IMR-90 (cell line): ENCODE measurements at regions not wholly inside any gene's neighbourhood (a gene's known extent, or its start where the extent isn't known, plus 50 kb on each side); places are given as distances from the start of the nearest gene placed in this dataset.

Source experiments
- ATAC-seq: fragments of 200-7000 bp; cut with Tn5 transposase; 2 replicates; pipeline ENCODE4 v1.9.1; 2020; ENCODE audit warnings: low read depth, mild to moderate bottlenecking, moderate library complexity
- BruUV-seq: library from RNA; stranded (reverse); fragments of 400-500 nt; replicated peaks from 2 replicates; lab custom pipeline; 2021; lab: Mats Ljungman, UMichigan
- CTCF ChIA-PET: fragments of 300-600 bp; formaldehyde crosslinking; extraction: SDS; loops from one replicate; lab custom pipeline; 2021; ENCODE audit warnings: antibody characterized with exemption; lab: Yijun Ruan, JAX
- POLR2A ChIA-PET: fragments of 300-600 bp; sonication (Branson Sonifier 250); formaldehyde crosslinking; loops from one replicate; lab custom pipeline; 2022; ENCODE audit warnings: antibody characterized with exemption; ENCODE audit not compliant: unreplicated experiment; lab: Charles Lee
- DNase-seq: peaks from one replicate; pipeline ENCODE4 v3.0.0; 2013
- H2AFZ ChIP-seq: replicated peaks from 2 replicates; pipeline ENCODE3; 2013; ENCODE audit warnings: low read length, mild to moderate bottlenecking; ENCODE audit not compliant: poor library complexity
- H2AK5ac ChIP-seq: 2 replicates; pipeline ENCODE4 v1.6.1; 2013; ENCODE audit warnings: low read depth, low read length, inconsistent platforms
- H2AK9ac ChIP-seq: replicated peaks from 2 replicates; pipeline ENCODE3; 2013; ENCODE audit warnings: mild to moderate bottlenecking, low read depth, low read length, moderate library complexity; ENCODE audit not compliant: poor library complexity
- H2BK120ac ChIP-seq: 2 replicates; pipeline ENCODE4 v1.6.1; 2013; ENCODE audit warnings: low read depth, low read length, inconsistent platforms
- H2BK15ac ChIP-seq: 3 replicates; pipeline ENCODE4 v1.6.1; 2013; ENCODE audit warnings: low read depth, low read length, inconsistent platforms
- H2BK20ac ChIP-seq: 2 replicates; pipeline ENCODE4 v1.6.1; 2013; ENCODE audit warnings: low read depth, mild to moderate bottlenecking, inconsistent platforms, low read length, moderate library complexity
- H2BK5ac ChIP-seq: 2 replicates; pipeline ENCODE4 v1.6.1; 2013; ENCODE audit warnings: mild to moderate bottlenecking, low read depth, low read length, inconsistent platforms; ENCODE audit not compliant: poor library complexity, severe bottlenecking
- H3K14ac ChIP-seq: replicated peaks from 2 replicates; pipeline ENCODE4 v1.6.1; 2013; ENCODE audit warnings: low read depth, low read length, inconsistent platforms
- H3K18ac ChIP-seq: 2 replicates; pipeline ENCODE4 v1.6.1; 2013; ENCODE audit warnings: low read depth, low read length, control low read depth
- H3K23ac ChIP-seq: 2 replicates; pipeline ENCODE4 v1.6.1; 2013; ENCODE audit warnings: low read depth, low read length, inconsistent platforms
- H3K27ac ChIP-seq: 2 replicates; pipeline ENCODE4 v1.5.1; 2013; ENCODE audit warnings: mild to moderate bottlenecking, control low read depth, low read length; ENCODE audit not compliant: insufficient read depth
- H3K27me3 ChIP-seq: 2 replicates; pipeline ENCODE4 v1.6.1; 2013; ENCODE audit warnings: low read length; ENCODE audit not compliant: control insufficient read depth, insufficient read depth
- H3K36me3 ChIP-seq: 2 replicates; pipeline ENCODE4 v1.6.1; 2013; ENCODE audit warnings: low read length, mixed read lengths; ENCODE audit not compliant: control insufficient read depth, insufficient read depth
- H3K4ac ChIP-seq: 2 replicates; pipeline ENCODE4 v1.6.1; 2013; ENCODE audit warnings: low read depth, low read length, inconsistent platforms
- H3K4me1 ChIP-seq: 2 replicates; pipeline ENCODE4 v1.6.1; 2013; ENCODE audit warnings: low read length, mixed read lengths; ENCODE audit not compliant: control insufficient read depth, insufficient read depth
- H3K4me2 ChIP-seq: 2 replicates; pipeline ENCODE4 v1.6.1; 2013; ENCODE audit warnings: low read depth, mild to moderate bottlenecking, control low read depth, low read length, moderate library complexity
- H3K4me3 ChIP-seq: 2 replicates; pipeline ENCODE4 v1.5.1; 2013; ENCODE audit warnings: low read depth, mild to moderate bottlenecking, control low read depth, low read length, moderate library complexity; ENCODE audit not compliant: insufficient read depth
- H3K56ac ChIP-seq: 2 replicates; pipeline ENCODE4 v1.6.1; 2013; ENCODE audit warnings: low read length, inconsistent platforms; ENCODE audit not compliant: insufficient read depth; ENCODE audit errors: extremely low read depth
- H3K79me1 ChIP-seq, 2 experiments: 2 replicates each; pipeline ENCODE4 v1.6.1; 2013; ENCODE audit warnings: low read length in 2 of 2, inconsistent platforms in 1 of 2, low read depth in 1 of 2
- H3K9ac ChIP-seq: 2 replicates; pipeline ENCODE4 v1.6.1; 2013; ENCODE audit warnings: low read depth, low read length, control low read depth
- H3K9me1 ChIP-seq: 2 replicates; pipeline ENCODE4 v1.6.1; 2013; ENCODE audit warnings: low read length, inconsistent platforms; ENCODE audit not compliant: insufficient read depth
- H3K9me3 ChIP-seq: 2 replicates; pipeline ENCODE4 v1.6.1; 2013; ENCODE audit warnings: low read length; ENCODE audit not compliant: control insufficient read depth, insufficient read depth
- H4K20me1 ChIP-seq: 2 replicates; pipeline ENCODE4 v1.6.1; 2013; ENCODE audit warnings: low read length, inconsistent platforms; ENCODE audit not compliant: insufficient read depth
- H4K5ac ChIP-seq: 2 replicates; pipeline ENCODE4 v1.6.1; 2013; ENCODE audit warnings: mild to moderate bottlenecking, low read depth, low read length, control low read depth
- H4K8ac ChIP-seq, 2 experiments: 2 replicates each; pipeline ENCODE4 v1.6.1; 2013; ENCODE audit warnings: low read depth in 2 of 2, low read length in 2 of 2, control low read depth in 1 of 2, inconsistent platforms in 1 of 2
- H4K91ac ChIP-seq: 2 replicates; pipeline ENCODE4 v1.6.1; 2013; ENCODE audit warnings: low read depth, low read length, inconsistent platforms; ENCODE audit not compliant: insufficient read depth
- CEBPB ChIP-seq: IDR thresholded peaks from 2 replicates; pipeline ENCODE4 v1.6.1; 2012; ENCODE audit warnings: low read depth, low read length, improper control_type of control experiment
- FOS ChIP-seq: fragments of 150-350 bp; IDR thresholded peaks from 2 replicates; pipeline ENCODE4 v1.6.1; 2016; ENCODE audit warnings: low read depth, low read length
- MAFK ChIP-seq: IDR thresholded peaks from 2 replicates; pipeline ENCODE4 v1.6.1; 2012; ENCODE audit warnings: low read depth, low read length, improper control_type of control experiment
- RCOR1 ChIP-seq: IDR thresholded peaks from 2 replicates; pipeline ENCODE4 v1.6.1; 2012; ENCODE audit warnings: mild to moderate bottlenecking, low read length, improper control_type of control experiment; ENCODE audit not compliant: insufficient replicate concordance
- RFX5 ChIP-seq: IDR thresholded peaks from 2 replicates; pipeline ENCODE4 v1.8.0; 2012; ENCODE audit warnings: low read depth, mild to moderate bottlenecking, low read length, moderate library complexity
- WGBS, 2 experiments: methylation state at CpG; one replicate each; pipeline versions ENCODE4 v1.1.5 to v1.1.7; 2013; ENCODE audit warnings: missing lambda C conversion rate in 2 of 2; ENCODE audit not compliant: insufficient read length in 1 of 2; ENCODE audit errors: extremely low coverage in 2 of 2; 5-methylcytosine and 5-hydroxymethylcytosine counted together
- dilution Hi-C: fragments of 300-500 bp; cut with HindIII; formaldehyde crosslinking; loops from one replicate; pipeline ENCODE4 v1.14.3; 2018; ENCODE audit warnings: low sequenced_read_pairs; ENCODE audit not compliant: unreplicated experiment
- in situ Hi-C: fragments of 300-500 bp; cut with MboI; formaldehyde crosslinking; loops from 3 replicates; pipeline ENCODE4 v1.14.3; 2019; ENCODE audit warnings: low sequenced_read_pairs, inconsistent platforms, mixed read lengths
- intact Hi-C: fragments of 100-400 bp; cut with micrococcal nuclease; formaldehyde crosslinking; loops from 2 replicates; pipeline ENCODE4 v1.10.0; 2022

DNA sequence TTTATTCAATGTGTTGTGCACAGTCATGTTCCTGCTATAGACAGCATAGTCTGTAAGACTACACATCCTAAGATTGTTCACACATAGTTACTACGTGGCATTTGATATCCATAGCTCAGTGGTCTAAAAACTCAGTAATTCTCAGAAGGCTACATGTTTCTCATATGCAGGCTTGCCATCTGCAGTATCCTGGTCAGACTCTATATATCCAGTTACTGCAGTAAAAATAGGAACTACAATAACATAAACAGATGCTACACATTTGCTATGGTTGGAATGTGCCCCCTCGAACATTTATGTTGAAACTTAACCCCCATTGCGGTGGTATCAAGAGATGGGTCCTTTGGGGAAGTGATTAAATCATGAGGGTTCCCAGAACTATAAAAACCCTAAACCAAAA is 1377.8 kb upstream of the LRRTM3 start:
- TF ChIP-seq CEBPB (no peak), FOS (no peak), RCOR1 (no peak), MAFK (no peak), RFX5 (no peak)
- dilution Hi-C loops, result no loop called here
- H3K9me1 ChIP-seq, result no peaks in the 10 kb centered on the region
- H4K20me1 ChIP-seq, result no peaks in the 10 kb centered on the region
- no peak overlapping the region for H3K4ac ChIP-seq
- H3K9me3 ChIP-seq, result no peaks in the 10 kb centered on the region; the same call in 1 of the 2 replicates
- H2AFZ ChIP-seq, result no peak overlapping the region
- H2AK5ac ChIP-seq, result no peak overlapping the region
- no peak overlapping the region for H2BK20ac ChIP-seq
- ATAC-seq (no peak), DNase-seq (no peak)
- no TSS peak for BruUV-seq
- no peak overlapping the region for H4K5ac ChIP-seq
- CTCF ChIA-PET, result no interaction called here
- no peaks in the 10 kb centered on the region for H3K4me1 ChIP-seq
- no peak overlapping the region for H3K56ac ChIP-seq
- no peak overlapping the region for H3K9ac ChIP-seq
- no peak overlapping the region for H3K4me3 ChIP-seq
- no peak overlapping the region for H3K27ac ChIP-seq
- in situ Hi-C loops, result no loop called here
- whole genome bisulfite sequencing, 2 experiments, result 20% methylated on average over 1 of the region's 3 CpGs; no CpG with 5 or more reads in 1 of the 2 experiments
- H4K91ac ChIP-seq, result no peak overlapping the region
- H3K4me2 ChIP-seq, result no peak overlapping the region
- no peak overlapping the region for H2BK5ac ChIP-seq
- intact Hi-C loops, result no loop called here
- no peak overlapping the region for H3K23ac ChIP-seq
- no peak overlapping the region for H2BK15ac ChIP-seq
- H3K36me3 ChIP-seq, result no peaks in the 10 kb centered on the region
- H2AK9ac ChIP-seq, result no peak overlapping the region
- POLR2A ChIA-PET, result no interaction called here
- H3K27me3 ChIP-seq, result no peaks in the 10 kb centered on the region
- H3K18ac ChIP-seq, result no peak overlapping the region
- no peak overlapping the region for H3K14ac ChIP-seq
- no peak overlapping the region for H4K8ac ChIP-seq
- no peak overlapping the region for H2BK120ac ChIP-seq
- no peaks in the 10 kb centered on the region for H3K79me1 ChIP-seq
